ENCODE measurements at regions not wholly inside any gene's neighbourhood (a gene's known extent, or its start where the extent isn't known, plus 50 kb on each side); places are given as distances from the start of the nearest gene placed in this dataset.

GRCh38 chr10:55200020-55200419, 399.0 kb upstream of the PCDH15 start:
- Histone ChIP-seq H2AK5ac (ENCODE audit: low read length) (no peak overlapping the region), H2AFZ (ENCODE audit: insufficient read depth, low read length, poor library complexity) (no peak overlapping the region), H3K27ac (ENCODE audit: low read depth, low read length) (no peak overlapping the region), H4K8ac (ENCODE audit: low read depth, low read length) (no peak overlapping the region), H3K4me2 (ENCODE audit: low read length) (no peak overlapping the region), H4K12ac (ENCODE audit: low read depth, low read length) (no peak overlapping the region), H2BK120ac (ENCODE audit: insufficient read depth, low read length, poor library complexity) (no peak overlapping the region), H3K4me1 (ENCODE audit: control insufficient read depth in 1 of 2, insufficient read depth in 2 of 2, low read length in 2 of 2) (no peaks in the 10 kb centered on the region), H3K27me3 (ENCODE audit: insufficient read depth, low read length) (no peaks in the 10 kb centered on the region), H3K4ac (ENCODE audit: low read depth, low read length) (no peak overlapping the region), H3K9me3 (ENCODE audit: insufficient read depth, low read depth, low read length) (peaks cover 2% of the 10 kb centered on the region), H3K36me3 (ENCODE audit: control insufficient read depth in 1 of 2, insufficient read depth in 2 of 2, low read length in 2 of 2) (no peaks in the 10 kb centered on the region), H4K91ac (ENCODE audit: low read depth, low read length) (no peak overlapping the region), H3K23ac (ENCODE audit: low read length) (no peak overlapping the region), H3K79me1 (ENCODE audit: low read length) (no peaks in the 10 kb centered on the region), H3K9ac (ENCODE audit: low read length) (no peak overlapping the region), H3K18ac (ENCODE audit: low read length) (no peak overlapping the region), H3K14ac (ENCODE audit: low read length) (no peak overlapping the region), H2BK5ac (ENCODE audit: low read depth, low read length, poor library complexity) (no peak overlapping the region), H2BK12ac (ENCODE audit: low read length) (no peak overlapping the region), H3K79me2 (ENCODE audit: control insufficient read depth, insufficient read depth, low read length, poor library complexity) (no peaks in the 10 kb centered on the region), H3K4me3 (ENCODE audit: low read depth, low read length) (no peak overlapping the region)
- DNase-seq = no peak
- WGBS (ENCODE audit: extremely low coverage, insufficient coverage, insufficient read length) = no CpG with 5 or more reads among the region's 2 CpGs

- no peak overlapping the region for H3K23ac ChIP-seq (ENCODE audit: low read length)
Measured at GRCh38 chr10:55191236-55191860, 390.3 kb upstream of the PCDH15 start.

GRCh38 chr10:55183993-55184392, 383.0 kb upstream of the PCDH15 start:
- Histone ChIP-seq H3K9me3 (ENCODE audit: insufficient read depth, low read depth, low read length) (no peaks in the 10 kb centered on the region), H2AK5ac (ENCODE audit: low read length) (no peak overlapping the region), H4K8ac (ENCODE audit: low read depth, low read length) (no peak overlapping the region), H2AFZ (ENCODE audit: insufficient read depth, low read length, poor library complexity) (no peak overlapping the region), H2BK5ac (ENCODE audit: low read depth, low read length, poor library complexity) (no peak overlapping the region), H3K36me3 (ENCODE audit: control insufficient read depth in 1 of 2, insufficient read depth in 2 of 2, low read length in 2 of 2) (no peaks in the 10 kb centered on the region), H3K4me2 (ENCODE audit: low read length) (no peak overlapping the region), H3K4me1 (ENCODE audit: control insufficient read depth in 1 of 2, insufficient read depth in 2 of 2, low read length in 2 of 2) (no peaks in the 10 kb centered on the region), H3K23ac (ENCODE audit: low read length) (no peak overlapping the region), H4K12ac (ENCODE audit: low read depth, low read length) (no peak overlapping the region), H3K27me3 (ENCODE audit: insufficient read depth, low read length) (no peaks in the 10 kb centered on the region), H3K79me2 (ENCODE audit: control insufficient read depth, insufficient read depth, low read length, poor library complexity) (no peaks in the 10 kb centered on the region), H3K9ac (ENCODE audit: low read length) (no peak overlapping the region), H3K79me1 (ENCODE audit: low read length) (no peaks in the 10 kb centered on the region), H2BK12ac (ENCODE audit: low read length) (no peak overlapping the region), H3K4ac (ENCODE audit: low read depth, low read length) (no peak overlapping the region), H3K4me3 (ENCODE audit: low read depth, low read length) (no peak overlapping the region), H3K14ac (ENCODE audit: low read length) (no peak overlapping the region), H2BK120ac (ENCODE audit: insufficient read depth, low read length, poor library complexity) (no peak overlapping the region), H3K27ac (ENCODE audit: low read depth, low read length) (no peak overlapping the region), H3K18ac (ENCODE audit: low read length) (no peak overlapping the region), H4K91ac (ENCODE audit: low read depth, low read length) (no peak overlapping the region)
- no CpG with 5 or more reads among the region's 2 CpGs for WGBS (ENCODE audit: extremely low coverage, insufficient coverage, insufficient read length)
- no peak for DNase-seq

More at GRCh38 chr10:55191236-55191860, 390.3 kb upstream of the PCDH15 start:
- H3K14ac ChIP-seq (ENCODE audit: low read length) = no peak overlapping the region
- no peak overlapping the region for H2BK12ac ChIP-seq (ENCODE audit: low read length)
- no peak overlapping the region for H2BK5ac ChIP-seq (ENCODE audit: low read depth, low read length, poor library complexity)
- H2AFZ ChIP-seq (ENCODE audit: insufficient read depth, low read length, poor library complexity) = no peak overlapping the region
- no peak overlapping the region for H2BK120ac ChIP-seq (ENCODE audit: insufficient read depth, low read length, poor library complexity)
- H3K9me3 ChIP-seq (ENCODE audit: insufficient read depth, low read depth, low read length) = no peaks in the 10 kb centered on the region
- H3K4me3 ChIP-seq (ENCODE audit: low read depth, low read length) = no peak overlapping the region
- no peaks in the 10 kb centered on the region for H3K36me3 ChIP-seq (ENCODE audit: control insufficient read depth in 1 of 2, insufficient read depth in 2 of 2, low read length in 2 of 2)
- peak; percentile 17 to 75 for DNase-seq
- no peak overlapping the region for H3K9ac ChIP-seq (ENCODE audit: low read length)
- no peak overlapping the region for H3K4me2 ChIP-seq (ENCODE audit: low read length)
- no peak overlapping the region for H3K4ac ChIP-seq (ENCODE audit: low read depth, low read length)
- no peak overlapping the region for H2AK5ac ChIP-seq (ENCODE audit: low read length)
- no peak overlapping the region for H3K18ac ChIP-seq (ENCODE audit: low read length)
- no peaks in the 10 kb centered on the region for H3K27me3 ChIP-seq (ENCODE audit: insufficient read depth, low read length)
- H3K4me1 ChIP-seq (ENCODE audit: control insufficient read depth in 1 of 2, insufficient read depth in 2 of 2, low read length in 2 of 2) = no peaks in the 10 kb centered on the region
- no peak overlapping the region for H4K8ac ChIP-seq (ENCODE audit: low read depth, low read length)
- H4K91ac ChIP-seq (ENCODE audit: low read depth, low read length) = no peak overlapping the region
- no CpG with 5 or more reads among the region's 2 CpGs for WGBS (ENCODE audit: extremely low coverage, insufficient coverage, insufficient read length)
- H3K27ac ChIP-seq (ENCODE audit: low read depth, low read length) = no peak overlapping the region
- no peaks in the 10 kb centered on the region for H3K79me1 ChIP-seq (ENCODE audit: low read length)
- H3K79me2 ChIP-seq (ENCODE audit: control insufficient read depth, insufficient read depth, low read length, poor library complexity) = no peaks in the 10 kb centered on the region
- H4K12ac ChIP-seq (ENCODE audit: low read depth, low read length) = no peak overlapping the region

- H3K18ac ChIP-seq (ENCODE audit: low read length) = no peak overlapping the region
- no peak overlapping the region for H3K4me3 ChIP-seq (ENCODE audit: low read depth, low read length)
- no peak overlapping the region for H3K4me2 ChIP-seq (ENCODE audit: low read length)
- H2AK5ac ChIP-seq (ENCODE audit: low read length) = no peak overlapping the region
- no peaks in the 10 kb centered on the region for H3K36me3 ChIP-seq (ENCODE audit: control insufficient read depth in 1 of 2, insufficient read depth in 2 of 2, low read length in 2 of 2)
- no peaks in the 10 kb centered on the region for H3K9me3 ChIP-seq (ENCODE audit: insufficient read depth, low read depth, low read length)
- H3K23ac ChIP-seq (ENCODE audit: low read length) = no peak overlapping the region
- H3K27ac ChIP-seq (ENCODE audit: low read depth, low read length) = no peak overlapping the region
- no peaks in the 10 kb centered on the region for H3K4me1 ChIP-seq (ENCODE audit: control insufficient read depth in 1 of 2, insufficient read depth in 2 of 2, low read length in 2 of 2)
- H3K4ac ChIP-seq (ENCODE audit: low read depth, low read length) = no peak overlapping the region
- H2AFZ ChIP-seq (ENCODE audit: insufficient read depth, low read length, poor library complexity) = no peak overlapping the region
- no peak overlapping the region for H3K14ac ChIP-seq (ENCODE audit: low read length)
- H4K8ac ChIP-seq (ENCODE audit: low read depth, low read length) = no peak overlapping the region
- H2BK120ac ChIP-seq (ENCODE audit: insufficient read depth, low read length, poor library complexity) = no peak overlapping the region
- no peak overlapping the region for H2BK5ac ChIP-seq (ENCODE audit: low read depth, low read length, poor library complexity)
- WGBS (ENCODE audit: extremely low coverage, insufficient coverage, insufficient read length) = no CpG with 5 or more reads among the region's 1 CpG
- no peak overlapping the region for H2BK12ac ChIP-seq (ENCODE audit: low read length)
- H3K79me1 ChIP-seq (ENCODE audit: low read length) = no peaks in the 10 kb centered on the region
- H3K79me2 ChIP-seq (ENCODE audit: control insufficient read depth, insufficient read depth, low read length, poor library complexity) = no peaks in the 10 kb centered on the region
- no peak overlapping the region for H3K9ac ChIP-seq (ENCODE audit: low read length)
- no peak for DNase-seq
- no peak overlapping the region for H4K91ac ChIP-seq (ENCODE audit: low read depth, low read length)
- no peaks in the 10 kb centered on the region for H3K27me3 ChIP-seq (ENCODE audit: insufficient read depth, low read length)
- H4K12ac ChIP-seq (ENCODE audit: low read depth, low read length) = no peak overlapping the region
Measured at GRCh38 chr10:55180357-55180756, 379.3 kb upstream of the PCDH15 start.

Measured in trophoblast cell (in vitro differentiated cells and primary cell).